Activated naive CD4-positive, alpha-beta T cell treated with anti-CD3 and anti-CD28 coated beads for 36 hours (primary cell): ENCODE measurements at regions not wholly inside any gene's neighbourhood (a gene's known extent, or its start where the extent isn't known, plus 50 kb on each side); places are given as distances from the start of the nearest gene placed in this dataset.

Experiments
- CTCF ChIA-PET: fragments of 350-600 bp; sonication (Branson Sonifier 250); formaldehyde crosslinking; loops from one replicate; lab custom pipeline; 2021; ENCODE audit warnings: antibody characterized with exemption; lab: Charles Lee
- DNase-seq: peaks from one replicate; pipeline ENCODE4 v3.0.0-alpha.2; 2020
- H3K27ac Mint-ChIP-seq: one replicate; pipeline ENCODE4 v1.8.0; 2021; ENCODE audit warnings: mild to moderate bottlenecking, mixed read lengths
- H3K27me3 Mint-ChIP-seq: one replicate; pipeline ENCODE4 v1.8.0; 2021; ENCODE audit warnings: low read depth, mixed read lengths
- H3K36me3 Mint-ChIP-seq: one replicate; pipeline ENCODE4 v1.8.0; 2021; ENCODE audit warnings: low read depth, mixed read lengths
- H3K4me1 Mint-ChIP-seq: one replicate; pipeline ENCODE4 v1.8.0; 2021; ENCODE audit warnings: low read depth, mixed read lengths
- H3K4me3 Mint-ChIP-seq: one replicate; pipeline ENCODE4 v1.8.0; 2021; ENCODE audit warnings: mild to moderate bottlenecking, moderate library complexity, mixed read lengths
- H3K9me3 Mint-ChIP-seq: one replicate; pipeline ENCODE4 v1.8.0; 2021; ENCODE audit warnings: mixed read lengths
- intact Hi-C: fragments of 100-400 bp; cut with micrococcal nuclease; formaldehyde crosslinking; loops from one replicate; pipeline ENCODE4 v1.15.1; 2023

DNA sequence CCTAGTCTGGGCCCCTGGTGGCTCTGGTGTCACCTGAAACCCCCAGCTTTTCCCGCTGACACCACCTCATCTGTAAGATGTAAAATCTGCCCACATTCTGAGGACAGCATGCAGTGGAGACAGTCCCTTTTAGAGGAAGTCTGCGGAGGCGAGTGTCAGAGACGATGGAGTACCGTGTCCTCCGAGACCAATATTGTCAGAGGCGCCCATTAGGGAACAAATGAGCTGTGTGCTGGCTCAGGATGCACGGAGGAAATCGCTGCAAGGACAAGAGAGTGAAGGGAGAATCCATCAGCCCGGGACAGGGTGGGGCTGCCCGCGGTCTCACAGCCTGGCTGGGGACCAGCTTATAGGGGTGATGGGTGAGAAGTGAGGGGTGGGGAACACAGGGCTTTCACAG lies 214.8 kb downstream of the MATN1 start:
- H3K27ac Mint-ChIP-seq, result no peak overlapping the region
- H3K36me3 Mint-ChIP-seq, result no peaks in the 10 kb centered on the region
- CTCF ChIA-PET, result no interaction called here
- H3K4me1 Mint-ChIP-seq, result no peaks in the 10 kb centered on the region
- H3K4me3 Mint-ChIP-seq, result no peak overlapping the region
- DNase-seq, result no peak
- peaks cover 8% of the 10 kb centered on the region for H3K27me3 Mint-ChIP-seq
- H3K9me3 Mint-ChIP-seq, result no peaks in the 10 kb centered on the region
- intact Hi-C loops, result no loop called here

- peaks cover under 1% of the 10 kb centered on the region for H3K9me3 Mint-ChIP-seq
- intact Hi-C loops, result no loop called here
- no peaks in the 10 kb centered on the region for H3K4me1 Mint-ChIP-seq
- DNase-seq, result no peak
- no peak overlapping the region for H3K4me3 Mint-ChIP-seq
- no peaks in the 10 kb centered on the region for H3K36me3 Mint-ChIP-seq
- peaks cover 8% of the 10 kb centered on the region for H3K27me3 Mint-ChIP-seq
- CTCF ChIA-PET, result no interaction called here
- H3K27ac Mint-ChIP-seq, result no peak overlapping the region
Measured at GRCh38 chr1:30508175-30508448, 215.3 kb downstream of the MATN1 start.

DNA sequence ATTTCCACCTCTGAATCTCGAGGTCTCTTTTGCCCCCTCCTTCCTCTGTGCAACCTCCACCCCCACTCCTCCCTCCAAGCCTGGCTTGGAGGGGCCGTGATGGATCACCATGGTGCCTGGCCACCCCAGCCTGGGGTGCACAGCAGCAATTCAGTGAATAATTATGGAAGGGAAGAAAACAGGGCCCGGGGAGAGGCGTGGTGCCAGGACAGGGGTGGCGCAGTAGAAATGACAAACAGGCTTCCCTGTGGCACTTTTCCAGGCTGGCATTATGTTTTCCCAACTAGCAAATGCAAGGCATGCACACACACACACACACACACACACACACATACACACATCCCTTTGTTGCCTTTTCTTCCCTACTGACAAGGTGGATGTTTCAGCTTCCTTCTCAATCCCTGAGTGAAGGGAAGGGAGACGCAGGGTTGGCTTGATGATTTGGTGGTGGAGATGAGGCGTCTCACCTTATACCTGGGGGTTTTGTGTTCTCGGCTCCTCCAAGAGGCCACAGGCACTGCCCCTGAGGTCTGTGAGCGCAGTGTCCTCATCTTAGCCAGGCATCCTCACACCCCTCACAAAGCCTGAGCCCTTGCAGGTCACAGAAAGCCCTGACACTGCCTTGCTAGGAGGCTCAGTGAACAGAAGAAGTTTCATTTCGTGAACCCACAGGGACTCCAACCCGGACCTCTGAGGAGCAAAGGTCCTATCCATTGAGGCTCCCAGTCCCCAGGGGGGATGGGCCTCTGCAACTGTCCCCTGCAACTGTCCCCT lies 215.8 kb downstream of the MATN1 start:
- no peak overlapping the region for H3K27ac Mint-ChIP-seq
- no peak for DNase-seq
- peaks cover 6% of the 10 kb centered on the region for H3K9me3 Mint-ChIP-seq
- H3K4me1 Mint-ChIP-seq, result no peaks in the 10 kb centered on the region
- H3K27me3 Mint-ChIP-seq, result peaks cover 8% of the 10 kb centered on the region
- no peak overlapping the region for H3K4me3 Mint-ChIP-seq
- intact Hi-C loops, result no loop called here
- CTCF ChIA-PET, result no interaction called here
- H3K36me3 Mint-ChIP-seq, result no peaks in the 10 kb centered on the region

- DNase-seq, result no peak
- intact Hi-C loops, result no loop called here
- H3K36me3 Mint-ChIP-seq, result no peaks in the 10 kb centered on the region
- H3K4me1 Mint-ChIP-seq, result no peaks in the 10 kb centered on the region
- H3K9me3 Mint-ChIP-seq, result peaks cover 10% of the 10 kb centered on the region
- H3K4me3 Mint-ChIP-seq, result no peak overlapping the region
- CTCF ChIA-PET, result no interaction called here
- H3K27ac Mint-ChIP-seq, result no peak overlapping the region
- peaks cover 8% of the 10 kb centered on the region for H3K27me3 Mint-ChIP-seq
Measured at GRCh38 chr1:30507016-30507312, 216.4 kb downstream of the MATN1 start.

- no peaks in the 10 kb centered on the region for H3K4me1 Mint-ChIP-seq
- intact Hi-C loops, result no loop called here
- H3K27ac Mint-ChIP-seq, result no peak overlapping the region
- H3K4me3 Mint-ChIP-seq, result no peak overlapping the region
- peaks cover 8% of the 10 kb centered on the region for H3K27me3 Mint-ChIP-seq
- peaks cover 12% of the 10 kb centered on the region for H3K9me3 Mint-ChIP-seq
- H3K36me3 Mint-ChIP-seq, result no peaks in the 10 kb centered on the region
- no peak for DNase-seq
- CTCF ChIA-PET, result no interaction called here
Measured at GRCh38 chr1:30506291-30507015, 216.9 kb downstream of the MATN1 start.

DNA sequence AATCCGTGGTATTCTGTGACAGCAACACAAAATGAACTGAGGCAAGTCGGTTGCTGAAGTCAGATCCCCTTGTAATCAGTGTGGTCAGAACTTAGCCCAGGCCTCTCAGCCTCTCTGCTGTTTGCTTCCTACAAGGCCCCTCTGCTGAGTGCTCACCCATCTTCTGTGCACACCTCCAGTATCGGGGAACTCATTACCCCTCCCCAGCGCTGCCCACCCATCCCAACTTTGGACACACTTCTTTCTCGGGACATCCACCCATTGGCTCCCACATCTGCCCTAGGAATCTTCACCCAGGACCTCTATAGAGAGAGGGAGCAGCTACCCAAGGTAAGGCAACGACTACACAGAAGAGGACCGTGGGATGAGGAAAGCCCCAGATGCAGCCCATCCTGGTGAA lies 217.5 kb downstream of the MATN1 start:
- Mint-ChIP-seq H3K36me3 (no peaks in the 10 kb centered on the region), H3K27me3 (peaks cover 8% of the 10 kb centered on the region), H3K4me1 (no peaks in the 10 kb centered on the region), H3K4me3 (no peak overlapping the region), H3K27ac (no peak overlapping the region), H3K9me3 (peaks cover 17% of the 10 kb centered on the region)
- no peak for DNase-seq
- intact Hi-C loops, result no loop called here
- CTCF ChIA-PET, result no interaction called here

DNA sequence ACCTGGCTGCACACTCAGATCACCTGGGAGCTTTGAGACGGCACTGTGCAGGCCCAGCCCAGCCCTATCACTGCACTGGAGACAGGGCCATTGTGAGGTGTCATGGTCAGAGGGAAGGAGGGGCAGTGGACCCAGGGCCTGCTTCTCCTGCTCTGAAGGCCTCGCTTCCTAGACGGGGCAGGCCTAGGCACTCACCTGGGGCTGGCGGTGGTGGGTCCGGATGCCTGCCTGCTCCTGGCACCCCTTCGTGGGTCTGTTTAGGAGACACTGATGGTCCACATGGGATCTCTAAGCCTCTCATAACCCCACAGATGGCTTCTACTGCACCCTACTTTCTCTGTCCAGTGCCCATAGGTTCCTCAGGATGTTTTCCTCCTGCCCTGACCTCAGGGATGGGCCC lies 230.9 kb downstream of the MATN1 start:
- intact Hi-C loops, result no loop called here

GRCh38 chr1:30491831-30492230 lies 231.6 kb downstream of the MATN1 start:
- intact Hi-C loops, result no loop called here
- Mint-ChIP-seq H3K27ac (no peak overlapping the region), H3K9me3 (peaks cover 5% of the 10 kb centered on the region), H3K36me3 (no peaks in the 10 kb centered on the region), H3K27me3 (peaks cover 3% of the 10 kb centered on the region), H3K4me3 (no peak overlapping the region), H3K4me1 (no peaks in the 10 kb centered on the region)
- DNase-seq, result no peak
- CTCF ChIA-PET, result interaction anchor here (0.6 kb wide), 1 partner anchor 1631 kb away, joined by 5 read pairs; no protein-coding TSS in a partner anchor

More for the DNA sequence above, 230.9 kb downstream of the MATN1 start:
- Mint-ChIP-seq H3K36me3 (no peaks in the 10 kb centered on the region), H3K27me3 (peaks cover 3% of the 10 kb centered on the region), H3K9me3 (peaks cover 5% of the 10 kb centered on the region), H3K27ac (no peak overlapping the region), H3K4me3 (no peak overlapping the region), H3K4me1 (no peaks in the 10 kb centered on the region)
- CTCF ChIA-PET, result no interaction called here
- DNase-seq, result no peak

GRCh38 chr1:30490554-30491053 lies 232.8 kb downstream of the MATN1 start:
- H3K4me1 Mint-ChIP-seq, result no peaks in the 10 kb centered on the region
- peaks cover 5% of the 10 kb centered on the region for H3K9me3 Mint-ChIP-seq
- H3K27ac Mint-ChIP-seq, result no peak overlapping the region
- intact Hi-C loops, result no loop called here
- H3K27me3 Mint-ChIP-seq, result peaks cover 3% of the 10 kb centered on the region
- no peaks in the 10 kb centered on the region for H3K36me3 Mint-ChIP-seq
- CTCF ChIA-PET, result no interaction called here
- H3K4me3 Mint-ChIP-seq, result no peak overlapping the region
- DNase-seq, result no peak

DNA sequence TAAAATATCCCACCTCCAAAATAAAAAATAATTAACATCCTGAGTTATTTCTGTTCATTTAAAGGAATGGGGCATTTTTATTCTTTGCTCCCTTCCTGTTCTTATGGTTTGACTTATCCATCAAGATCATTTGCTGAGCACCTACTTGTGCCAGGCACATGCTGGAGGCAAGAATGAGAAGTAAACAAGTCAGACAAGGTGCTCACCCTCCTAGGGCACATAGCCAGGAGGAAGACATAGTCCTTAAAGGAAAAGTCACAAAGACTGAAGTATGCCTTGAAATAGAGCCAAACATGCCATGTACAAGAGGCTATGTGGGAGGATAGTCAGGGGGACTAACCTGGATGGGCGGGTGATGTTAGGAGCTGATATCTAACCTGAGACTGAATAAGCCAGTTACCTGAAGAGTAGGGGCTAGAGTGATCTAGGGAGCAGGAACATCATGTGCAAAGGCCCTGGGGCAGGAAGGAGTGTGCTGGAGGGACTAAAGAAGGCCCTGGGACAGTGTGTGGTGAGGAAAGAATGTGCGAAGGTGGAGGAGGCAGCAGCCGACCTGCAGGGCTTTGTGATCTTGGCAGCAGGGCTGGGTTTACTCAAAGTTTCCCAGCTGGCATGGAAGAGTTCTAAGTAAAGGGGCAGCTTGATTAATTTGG lies 233.5 kb downstream of the MATN1 start:
- Mint-ChIP-seq H3K4me3 (no peak overlapping the region), H3K4me1 (no peaks in the 10 kb centered on the region), H3K27ac (no peak overlapping the region), H3K9me3 (peaks cover 3% of the 10 kb centered on the region), H3K36me3 (no peaks in the 10 kb centered on the region), H3K27me3 (peaks cover 6% of the 10 kb centered on the region)
- intact Hi-C loops, result no loop called here
- CTCF ChIA-PET, result no interaction called here
- DNase-seq, result no peak

GRCh38 chr1:30488324-30488913 lies 235.0 kb downstream of the MATN1 start:
- no peaks in the 10 kb centered on the region for H3K36me3 Mint-ChIP-seq
- DNase-seq, result no peak

GRCh38 chr1:30487042-30487441 lies 236.3 kb downstream of the MATN1 start:
- CTCF ChIA-PET, result no interaction called here
- peaks cover 6% of the 10 kb centered on the region for H3K27me3 Mint-ChIP-seq
- no peaks in the 10 kb centered on the region for H3K4me1 Mint-ChIP-seq
- H3K36me3 Mint-ChIP-seq, result no peaks in the 10 kb centered on the region
- H3K4me3 Mint-ChIP-seq, result no peak overlapping the region
- H3K9me3 Mint-ChIP-seq, result peaks cover 7% of the 10 kb centered on the region
- DNase-seq, result no peak
- H3K27ac Mint-ChIP-seq, result no peak overlapping the region
- intact Hi-C loops, result no loop called here

More at GRCh38 chr1:30488324-30488913, 235.0 kb downstream of the MATN1 start:
- Mint-ChIP-seq H3K4me1 (no peaks in the 10 kb centered on the region), H3K27me3 (peaks cover 6% of the 10 kb centered on the region), H3K4me3 (no peak overlapping the region), H3K27ac (no peak overlapping the region), H3K9me3 (peaks cover 2% of the 10 kb centered on the region)
- CTCF ChIA-PET, result no interaction called here
- intact Hi-C loops, result no loop called here
